Stimulated activated CD4-positive, alpha-beta T cell treated with anti-CD3 and anti-CD28 coated beads, Interleukin-15, amount 100 ng/mL, for 24 hours (primary cell): ENCODE measurements at regions not wholly inside any gene's neighbourhood (a gene's known extent, or its start where the extent isn't known, plus 50 kb on each side); places are given as distances from the start of the nearest gene placed in this dataset.

Experiments used
- DNase-seq: peaks from one replicate; pipeline ENCODE4 v3.0.0-alpha.2; 2020

- no peak for DNase-seq
Measured at GRCh38 chr17:71376933-71377332, 743.9 kb upstream of the SOX9 start.

- DNase-seq = no peak
Measured at GRCh38 chr17:71378036-71378435, 742.8 kb upstream of the SOX9 start.

- DNase-seq = no peak
Measured at GRCh38 chr17:71378741-71379140, 742.1 kb upstream of the SOX9 start.

- no peak for DNase-seq
Measured at GRCh38 chr17:71379512-71379911, 741.3 kb upstream of the SOX9 start.

GRCh38 chr17:71380535-71380934 is 740.3 kb upstream of the SOX9 start:
- no peak for DNase-seq

GRCh38 chr17:71380936-71381335 is 739.9 kb upstream of the SOX9 start:
- no peak for DNase-seq

- no peak for DNase-seq
Measured at GRCh38 chr17:71383091-71383490, 737.7 kb upstream of the SOX9 start.

- DNase-seq = no peak
Measured at GRCh38 chr17:71387456-71387855, 733.4 kb upstream of the SOX9 start.

GRCh38 chr17:71392715-71393567 is 727.9 kb upstream of the SOX9 start:
- no peak for DNase-seq

GRCh38 chr17:71395901-71396300 is 724.9 kb upstream of the SOX9 start:
- DNase-seq = no peak

- no peak for DNase-seq
Measured at GRCh38 chr17:71396711-71397110, 724.1 kb upstream of the SOX9 start.

- no peak for DNase-seq
Measured at GRCh38 chr17:71398025-71398424, 722.8 kb upstream of the SOX9 start.

GRCh38 chr17:71398800-71399219 is 722.0 kb upstream of the SOX9 start:
- no peak for DNase-seq

GRCh38 chr17:71399221-71399620 is 721.6 kb upstream of the SOX9 start:
- no peak for DNase-seq

GRCh38 chr17:71399649-71400048 is 721.2 kb upstream of the SOX9 start:
- no peak for DNase-seq

GRCh38 chr17:71402007-71402406 is 718.8 kb upstream of the SOX9 start:
- no peak for DNase-seq

- no peak for DNase-seq
Measured at GRCh38 chr17:71402661-71403141, 718.1 kb upstream of the SOX9 start.

GRCh38 chr17:71405101-71405500 is 715.7 kb upstream of the SOX9 start:
- DNase-seq = no peak

- no peak for DNase-seq
Measured at GRCh38 chr17:71407981-71408380, 712.8 kb upstream of the SOX9 start.

- no peak for DNase-seq
Measured at GRCh38 chr17:71409137-71409536, 711.7 kb upstream of the SOX9 start.

GRCh38 chr17:71409712-71410111 is 711.1 kb upstream of the SOX9 start:
- DNase-seq = no peak

- DNase-seq = no peak
Measured at GRCh38 chr17:71412803-71413202, 708.0 kb upstream of the SOX9 start.

- DNase-seq = no peak
Measured at GRCh38 chr17:71413935-71414334, 706.9 kb upstream of the SOX9 start.

- no peak for DNase-seq
Measured at GRCh38 chr17:71417142-71417541, 703.7 kb upstream of the SOX9 start.

GRCh38 chr17:71422968-71423367 is 697.9 kb upstream of the SOX9 start:
- DNase-seq = no peak
